Myocyte (in vitro differentiated cells): ENCODE measurements at regions not wholly inside any gene's neighbourhood (a gene's known extent, or its start where the extent isn't known, plus 50 kb on each side); places are given as distances from the start of the nearest gene placed in this dataset.

Experiments used
- DNase-seq: peaks from one replicate; pipeline ENCODE4 v3.0.0-alpha.2; 2012; ENCODE audit warnings: low read depth

DNA sequence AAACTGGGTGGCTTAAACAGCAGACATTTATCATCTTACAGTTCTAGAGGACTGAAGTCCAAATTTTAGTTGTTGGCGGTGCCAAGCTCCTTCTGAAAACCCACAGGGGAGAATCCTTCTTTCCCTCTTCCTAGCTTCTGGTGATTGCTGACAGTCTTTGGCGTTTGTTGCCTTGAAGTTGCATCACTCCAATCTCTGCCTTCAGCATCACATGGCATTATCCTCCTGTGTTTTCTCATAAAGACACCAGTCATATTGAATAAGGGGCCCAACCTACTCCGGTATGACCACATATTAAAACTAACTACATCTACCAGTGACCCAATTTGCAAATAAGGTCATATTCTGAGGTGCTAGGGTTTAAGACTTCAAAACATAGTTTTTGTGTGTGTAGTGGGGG lies 472.1 kb upstream of the IGFBP3 start:
- DNase-seq, result no peak

DNA sequence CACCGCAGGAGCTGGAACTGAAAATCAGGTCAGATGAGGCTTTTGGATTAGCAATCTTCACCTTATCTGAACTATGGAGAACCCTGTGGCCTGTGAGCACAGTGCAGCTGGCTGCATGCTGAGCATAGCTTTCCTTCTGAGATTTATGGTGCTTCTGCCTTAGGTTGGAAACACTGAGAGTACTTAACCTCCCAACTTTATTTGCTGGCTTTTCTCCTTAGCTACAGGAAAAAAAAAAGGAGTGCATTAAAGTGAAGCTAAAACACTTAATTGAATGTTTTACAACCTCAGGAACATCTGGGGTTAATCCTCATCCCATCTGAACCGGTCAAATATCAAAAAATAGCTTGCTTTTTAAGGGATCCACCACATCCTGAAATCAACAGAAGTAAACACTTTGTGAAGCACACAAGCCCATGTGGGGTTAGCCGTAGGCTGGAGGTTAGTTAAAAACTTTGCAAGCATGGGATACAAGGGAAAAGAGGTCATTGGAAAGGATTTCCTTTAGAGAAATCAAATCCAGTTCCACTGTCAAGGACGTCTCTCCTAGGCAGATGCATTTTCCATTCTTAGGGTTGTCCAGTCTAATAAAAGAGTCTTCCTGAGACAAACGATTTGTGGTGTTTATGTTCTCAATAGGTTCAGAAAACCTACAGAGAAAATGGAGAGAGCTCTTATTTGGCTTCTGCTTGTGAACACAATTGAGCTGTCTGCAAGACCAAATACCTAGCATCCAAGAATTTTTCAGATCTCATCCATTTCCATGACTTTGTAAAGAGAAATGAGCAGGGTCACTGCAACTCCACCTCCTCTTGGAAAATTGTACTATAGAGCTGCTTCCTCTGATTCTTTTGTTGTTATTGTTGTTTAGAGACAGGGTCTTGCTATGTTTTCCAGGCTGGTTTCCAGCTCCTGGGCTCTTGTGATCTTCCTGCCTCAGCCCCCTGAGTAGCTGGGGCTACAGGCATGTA lies 470.4 kb upstream of the IGFBP3 start:
- peak; percentile 65 for DNase-seq

DNA sequence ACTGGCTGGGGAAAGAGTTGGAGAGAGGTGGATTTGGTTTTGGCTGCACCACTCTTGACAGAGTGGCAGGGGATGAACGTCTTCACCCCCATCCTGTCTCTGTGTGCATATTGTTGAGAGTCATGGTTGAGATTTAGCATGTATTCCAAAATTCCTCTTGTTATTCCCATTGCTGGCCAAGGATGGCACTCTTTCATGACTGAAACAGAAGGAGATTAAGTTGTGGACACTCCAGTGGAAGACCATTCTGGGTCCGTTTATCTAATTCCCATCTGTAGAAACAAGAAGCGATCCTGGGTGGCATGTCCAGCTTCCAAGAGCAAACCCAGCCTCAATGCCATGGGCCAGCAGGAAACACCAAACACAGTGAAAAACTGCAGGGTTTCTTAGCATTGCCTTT lies 469.0 kb upstream of the IGFBP3 start:
- no peak for DNase-seq

DNA sequence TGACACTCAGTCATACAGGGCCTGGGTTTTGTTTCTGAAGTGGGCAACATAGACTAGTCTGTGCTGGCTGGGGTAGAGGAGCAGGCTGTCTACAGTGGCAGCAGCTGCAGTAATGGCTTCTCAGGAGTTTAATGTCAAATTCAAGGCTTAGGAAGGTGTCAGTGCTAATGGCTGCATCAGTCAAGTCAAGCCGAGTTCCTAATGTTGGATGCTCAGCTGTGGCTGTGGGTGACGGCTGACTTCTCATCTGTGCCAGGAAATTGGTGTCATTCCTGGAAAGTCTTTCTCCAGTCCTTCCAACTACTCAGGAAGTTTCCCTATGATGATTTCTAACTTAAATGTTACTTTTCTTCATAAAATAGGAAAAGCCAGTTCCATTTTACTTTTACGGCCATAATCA lies 468.1 kb upstream of the IGFBP3 start:
- DNase-seq, result peak; percentile 74

DNA sequence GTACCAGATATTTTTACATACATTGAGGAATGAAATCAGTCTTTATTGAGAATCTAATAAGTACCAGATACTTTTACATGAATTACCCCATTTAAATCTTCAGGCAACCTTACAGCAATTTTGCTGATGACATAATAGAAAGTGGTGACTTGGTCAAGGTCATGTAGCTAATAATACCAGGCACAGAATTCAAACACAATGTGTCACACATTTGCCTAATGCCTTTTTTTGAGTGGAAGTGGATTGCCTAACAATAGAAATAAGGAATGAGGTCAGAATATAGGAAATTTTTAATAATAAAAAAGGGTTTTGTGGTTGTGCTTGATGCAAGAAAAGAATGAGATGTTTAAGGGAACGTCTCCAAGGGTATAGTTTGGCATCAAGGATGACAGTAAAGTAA lies 466.6 kb upstream of the IGFBP3 start:
- DNase-seq, result peak; percentile 57

DNA sequence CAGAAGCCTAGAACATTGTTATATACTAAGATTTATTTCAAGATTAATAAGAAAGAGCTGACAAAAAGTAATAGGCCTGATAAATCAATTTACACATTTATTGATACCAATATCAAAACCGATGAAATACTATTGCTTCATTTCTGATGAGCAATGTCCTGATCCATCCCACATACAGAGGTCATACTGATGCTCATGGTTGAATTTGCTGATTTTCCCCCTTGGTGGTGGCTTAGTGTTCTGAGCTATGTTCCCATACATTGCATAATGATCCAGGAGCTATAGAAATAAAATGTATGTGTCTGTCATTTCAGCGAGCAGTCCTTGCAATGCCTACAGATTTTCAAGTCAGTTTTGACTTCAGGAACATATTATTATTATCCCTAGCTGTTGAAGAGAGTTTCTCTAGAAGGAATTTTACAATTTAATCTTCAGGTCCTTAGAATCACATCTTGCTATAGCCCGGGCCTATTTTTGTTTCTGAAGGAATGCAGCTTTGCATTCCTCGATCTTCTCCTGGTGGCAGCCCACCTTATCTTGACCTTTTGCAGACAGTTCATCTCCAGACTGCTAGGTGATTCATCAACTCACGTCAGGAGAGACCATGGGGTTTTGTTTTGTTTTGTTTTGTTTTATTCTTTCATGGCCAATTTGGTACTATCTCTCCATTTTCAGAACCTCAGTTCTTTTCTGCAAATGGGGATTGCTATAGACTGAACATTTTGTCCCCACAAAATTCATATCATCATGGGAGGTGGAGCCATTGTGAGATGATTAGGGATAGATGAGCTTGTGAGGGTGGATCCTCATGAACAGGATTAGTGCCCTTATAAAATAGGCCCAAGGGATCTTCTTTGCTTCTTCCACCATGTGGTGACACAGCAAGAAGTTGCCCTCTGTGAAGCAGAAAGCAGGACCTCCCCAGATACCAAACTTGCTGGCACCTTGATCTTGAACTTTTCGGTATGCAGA lies 465.6 kb upstream of the IGFBP3 start:
- no peak for DNase-seq

DNA sequence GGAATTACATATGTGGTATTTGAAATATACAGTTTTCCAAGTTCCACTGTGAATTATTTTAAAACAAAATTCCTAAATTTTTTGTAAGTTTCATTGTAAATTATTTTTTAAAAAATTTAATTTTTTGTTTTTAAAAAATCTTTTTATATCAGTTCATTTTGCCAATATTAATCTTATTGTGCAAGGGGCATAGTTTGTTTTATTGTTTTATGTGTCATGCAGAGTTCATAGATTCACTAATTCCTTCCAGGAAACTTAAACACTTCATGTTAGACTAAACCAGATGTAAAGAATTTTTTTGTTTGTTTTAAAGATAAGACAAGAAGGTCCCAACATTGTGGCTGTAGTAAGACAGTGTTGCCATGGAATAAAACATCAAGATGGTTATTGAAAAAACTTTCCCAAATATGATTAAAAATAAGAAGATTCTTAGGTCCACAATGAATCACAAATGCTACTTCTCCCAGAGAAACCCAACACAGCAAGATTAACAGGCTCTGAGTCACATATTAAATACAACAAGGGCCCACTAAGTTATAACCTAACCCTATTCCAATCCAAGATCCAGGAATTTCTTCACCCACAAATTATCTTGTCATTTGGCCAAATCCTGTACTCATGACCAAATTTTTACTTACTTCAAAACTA lies 464.7 kb upstream of the IGFBP3 start:
- DNase-seq, result peak; percentile 89

DNA sequence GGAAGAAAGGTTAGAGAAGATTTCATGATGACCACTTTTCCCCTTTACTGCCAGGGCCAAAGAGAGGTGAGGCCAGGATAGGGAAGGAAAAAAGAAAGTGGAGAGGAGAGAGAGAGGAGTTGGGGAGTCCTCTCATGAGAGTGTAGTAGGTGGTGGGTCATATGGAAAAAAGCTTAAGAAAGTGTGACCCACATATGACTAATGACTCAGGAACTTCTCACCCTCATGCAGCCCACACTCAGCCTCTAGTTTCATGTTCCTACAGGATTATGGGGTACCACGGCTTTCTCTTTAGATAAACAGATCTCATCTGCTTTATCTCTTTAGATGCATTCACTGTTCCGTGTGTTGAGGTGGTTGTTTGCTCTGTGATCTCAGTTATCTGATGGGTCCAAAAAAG lies 462.5 kb upstream of the IGFBP3 start:
- peak; percentile 31 for DNase-seq

DNA sequence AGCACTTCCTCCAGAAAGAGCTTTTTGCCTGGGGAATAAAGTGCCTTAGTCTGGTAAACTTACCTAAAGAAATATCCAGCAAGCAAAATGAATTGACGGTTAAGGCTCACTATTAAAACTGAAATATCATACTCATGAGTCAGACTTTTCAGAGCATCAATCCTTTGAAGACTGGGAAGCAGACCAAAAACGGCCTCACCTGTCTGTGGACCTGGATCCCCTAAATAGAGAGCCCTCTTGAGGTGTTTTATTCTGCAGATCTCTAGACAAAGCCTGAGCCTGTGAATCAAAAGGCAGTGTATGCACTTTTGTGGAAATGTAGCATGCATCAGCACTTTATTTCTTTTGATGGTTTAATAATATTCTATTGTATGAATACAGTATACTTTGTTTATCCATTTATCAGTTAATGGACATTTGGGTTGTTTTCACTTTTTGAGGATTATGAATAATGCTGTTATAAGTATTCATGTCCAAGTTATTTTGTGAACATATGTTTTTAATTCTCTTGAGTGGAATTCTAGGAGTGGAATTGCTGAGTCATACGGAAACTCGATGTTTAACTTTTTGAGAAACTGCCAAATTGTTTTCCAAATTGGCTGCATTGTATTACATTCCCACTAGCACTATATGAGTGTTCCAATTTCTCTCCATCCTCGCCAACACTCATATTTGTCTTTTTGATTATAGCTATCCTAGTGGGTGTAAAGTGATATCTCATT lies 449.0 kb upstream of the IGFBP3 start:
- peak; percentile 64 for DNase-seq

DNA sequence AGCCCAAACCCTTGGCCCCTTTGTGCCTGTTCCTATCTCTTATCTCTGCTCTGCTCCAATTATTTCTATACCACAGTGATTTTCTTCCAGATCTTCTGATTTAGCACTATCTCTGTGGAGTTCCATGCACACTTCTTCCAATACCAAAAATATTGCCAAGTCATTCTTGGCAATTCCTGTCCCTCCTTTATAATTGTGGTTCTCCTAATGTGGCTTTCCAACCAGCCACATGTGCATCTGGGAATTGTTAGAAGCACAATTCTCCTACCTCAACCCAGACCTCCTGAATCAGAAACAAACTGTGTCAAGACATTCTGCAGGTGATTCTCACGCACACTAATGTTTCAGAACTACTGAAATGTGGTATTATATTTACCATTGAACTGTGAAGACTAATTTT lies 447.8 kb upstream of the IGFBP3 start:
- peak; percentile 38 for DNase-seq

DNA sequence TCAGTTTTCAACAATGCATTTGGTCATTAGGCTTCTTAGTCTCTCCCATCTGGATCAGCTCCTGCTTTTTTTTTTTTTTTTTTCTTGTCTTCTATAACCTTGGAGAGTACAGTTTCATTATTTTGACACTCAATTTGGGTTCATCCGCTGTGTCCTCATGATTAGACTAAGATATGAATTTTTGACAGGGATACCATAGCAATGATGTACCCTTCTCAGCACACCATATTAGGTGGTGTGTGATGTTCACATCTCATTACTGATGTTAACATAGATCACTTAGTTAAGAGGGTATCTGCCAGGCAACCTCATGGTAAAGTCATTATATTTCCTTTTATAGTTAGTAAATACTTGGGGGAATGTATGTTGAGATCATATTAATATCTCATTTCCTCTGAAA lies 445.5 kb upstream of the IGFBP3 start:
- no peak for DNase-seq

DNA sequence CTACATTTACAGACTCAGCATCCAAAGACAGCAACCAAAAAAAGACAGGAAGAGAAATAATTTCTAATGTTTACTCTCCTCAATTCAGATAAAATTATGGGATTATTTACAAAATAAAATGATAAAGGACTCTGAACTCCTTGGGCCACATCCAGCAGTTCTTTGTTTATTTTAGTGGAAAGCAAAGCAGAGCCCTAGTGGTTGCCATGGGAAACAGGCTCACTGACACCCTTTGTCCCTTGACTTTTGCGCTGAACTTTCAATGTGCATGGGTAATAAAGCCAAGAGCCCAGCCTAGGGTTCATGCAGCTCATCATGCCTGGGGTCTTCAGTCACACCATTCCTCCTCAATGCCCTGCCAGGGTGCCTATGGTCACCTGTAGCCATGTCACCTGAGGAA lies 442.6 kb upstream of the IGFBP3 start:
- DNase-seq, result no peak

DNA sequence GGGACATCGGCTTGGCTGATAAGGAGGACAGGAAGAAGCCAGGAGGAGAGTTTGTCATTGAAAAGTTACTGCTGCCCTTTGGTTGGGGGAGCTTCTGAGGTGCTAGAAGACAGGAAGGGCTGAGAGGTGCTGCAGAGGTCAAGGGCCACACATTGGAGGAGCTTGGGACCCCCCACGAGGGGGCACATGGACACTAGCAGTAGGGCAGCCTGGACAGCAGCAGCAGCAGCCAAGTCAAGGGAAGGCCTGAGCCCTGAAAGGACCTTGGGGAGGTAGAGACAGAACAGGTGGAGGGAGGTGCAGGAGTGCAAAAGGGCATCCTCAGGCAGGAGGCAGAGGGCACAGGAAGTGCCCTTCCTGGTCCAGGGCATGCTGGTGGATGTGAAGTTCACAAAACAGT lies 439.7 kb upstream of the IGFBP3 start:
- DNase-seq, result no peak

DNA sequence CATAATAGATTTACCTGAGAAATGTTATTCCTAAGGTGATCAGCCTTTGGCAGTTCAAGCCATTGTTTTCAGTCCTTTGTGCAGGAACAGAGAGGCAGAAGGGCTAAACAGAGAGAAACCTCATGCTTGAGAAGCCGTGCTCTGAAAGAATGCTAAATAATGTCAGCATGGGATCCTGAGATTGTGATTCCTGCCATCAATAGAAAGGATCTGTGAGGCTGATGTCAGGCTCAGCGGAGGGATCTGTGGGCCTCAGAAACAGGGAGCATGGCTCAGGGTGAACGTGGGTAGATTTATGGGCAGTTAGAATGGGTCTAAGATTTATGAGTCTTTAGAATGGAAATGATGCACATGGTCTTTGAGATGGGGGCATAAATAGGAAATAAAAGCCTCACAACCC lies 439.2 kb upstream of the IGFBP3 start:
- DNase-seq, result no peak

DNA sequence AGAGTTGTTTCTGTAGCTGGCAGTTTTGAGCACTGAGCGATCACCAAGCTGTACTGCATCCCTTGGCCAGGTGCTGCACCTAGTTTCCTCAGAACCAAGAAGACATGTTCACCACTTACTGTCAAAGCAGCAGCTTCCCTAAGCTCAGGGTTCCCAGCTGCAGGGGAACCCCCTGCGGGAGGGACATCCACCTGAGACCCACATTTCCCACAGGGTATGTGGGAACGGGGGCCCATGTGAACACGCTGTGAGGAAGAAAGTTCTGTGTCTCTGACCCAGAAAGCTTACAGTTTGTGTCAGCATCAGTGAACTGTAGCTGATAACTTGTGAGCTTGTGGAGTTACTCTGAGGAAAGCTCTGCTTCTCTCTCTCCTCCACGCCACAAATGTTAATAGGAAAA lies 436.8 kb upstream of the IGFBP3 start:
- no peak for DNase-seq

DNA sequence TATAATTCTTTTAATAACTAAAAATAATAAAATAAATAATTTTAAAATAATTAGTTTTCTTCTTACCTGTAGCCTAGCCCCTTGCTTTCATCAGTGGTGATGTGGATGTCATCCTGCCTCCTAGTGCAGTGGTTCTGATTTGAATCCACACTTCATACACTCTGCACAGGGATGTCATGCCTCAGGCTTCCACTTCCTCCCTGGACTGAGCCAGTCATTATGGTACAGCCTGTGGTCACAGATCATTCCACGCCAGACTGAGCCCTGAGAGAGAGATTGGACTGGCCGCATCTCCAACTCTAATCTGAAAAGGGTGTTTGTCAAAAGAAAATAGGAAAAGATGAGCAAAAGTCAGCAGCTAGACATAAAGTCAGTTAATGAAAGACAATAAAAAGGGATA lies 436.2 kb upstream of the IGFBP3 start:
- no peak for DNase-seq

DNA sequence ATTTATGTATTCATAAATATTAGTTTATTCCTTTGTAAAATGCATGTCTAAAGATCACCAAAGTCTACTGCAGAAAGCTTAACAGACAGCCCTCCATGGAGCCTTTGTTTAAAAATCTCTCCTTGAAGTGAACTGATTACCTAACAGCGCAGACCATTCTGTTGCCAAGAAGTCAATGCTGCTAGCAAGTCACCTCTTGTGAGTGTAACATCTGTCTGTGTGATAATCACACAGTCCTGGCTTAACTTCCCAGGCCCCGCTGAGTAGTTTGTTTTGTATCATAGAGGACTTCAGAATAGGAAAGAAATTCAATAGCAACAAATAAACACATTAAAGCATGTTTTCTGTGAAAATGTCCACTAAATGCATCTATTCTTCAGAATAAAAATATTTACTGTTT lies 435.3 kb upstream of the IGFBP3 start:
- DNase-seq, result no peak

DNA sequence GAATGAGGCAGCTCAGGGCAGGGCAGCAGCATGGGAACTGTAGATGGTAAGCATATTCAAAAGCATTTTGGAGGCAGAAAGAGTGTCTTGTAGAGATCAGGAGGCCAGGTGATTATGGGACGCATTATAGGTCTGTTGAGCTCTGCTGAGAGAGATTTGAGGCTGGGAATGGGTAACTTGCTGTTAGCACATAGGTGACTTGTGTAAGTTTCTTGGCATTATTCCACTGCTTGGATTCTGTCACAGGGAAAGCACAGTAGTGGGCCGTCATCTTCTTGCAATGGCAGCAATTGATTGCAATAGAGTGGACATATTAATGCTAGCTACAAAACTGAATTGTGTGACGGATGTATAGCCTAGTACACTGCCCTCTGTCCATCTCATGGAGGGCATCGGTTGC lies 434.3 kb upstream of the IGFBP3 start:
- no peak for DNase-seq

DNA sequence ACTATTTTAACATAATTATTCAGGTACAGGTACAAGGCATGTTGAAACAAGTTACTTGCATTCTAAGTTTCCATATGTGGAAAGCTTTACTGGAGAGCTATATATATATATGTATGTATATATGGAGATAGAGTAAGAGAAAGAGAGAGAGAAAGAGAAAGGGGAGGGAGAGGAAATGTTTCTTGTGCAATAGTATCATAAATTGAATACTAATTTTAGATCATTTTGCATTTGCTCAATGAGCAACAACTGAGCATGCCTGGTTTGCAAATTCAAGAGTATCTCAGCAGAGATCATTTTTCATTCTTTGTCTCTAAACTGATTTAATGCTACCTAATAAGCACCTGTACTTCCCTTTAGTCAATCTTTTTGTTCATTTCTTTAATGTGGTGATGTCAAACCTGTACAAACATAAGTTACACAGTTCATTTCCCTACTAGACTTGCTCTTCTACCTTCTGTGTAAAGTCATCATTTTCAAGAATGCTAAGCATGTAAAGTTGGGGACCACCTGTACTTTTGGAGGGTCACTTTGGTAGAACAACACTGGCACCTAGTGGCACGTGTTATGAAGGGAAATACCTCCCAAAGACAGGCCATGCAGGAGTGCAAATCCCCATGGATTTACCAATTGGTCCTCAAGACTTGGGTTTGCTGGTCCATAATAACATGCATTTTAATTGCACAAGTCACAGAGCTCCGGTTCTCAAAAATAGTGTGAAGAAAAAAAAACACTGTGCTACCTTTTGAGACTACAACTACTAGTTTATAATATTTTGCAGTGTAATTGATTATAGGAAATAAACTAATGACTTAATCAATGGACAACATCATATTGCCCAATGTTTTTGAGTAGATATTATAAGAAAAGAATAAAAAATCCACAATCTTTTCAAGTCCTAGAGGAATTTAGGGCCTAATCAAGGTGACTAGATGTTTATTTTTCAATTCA lies 431.2 kb upstream of the IGFBP3 start:
- DNase-seq, result peak; percentile 84

DNA sequence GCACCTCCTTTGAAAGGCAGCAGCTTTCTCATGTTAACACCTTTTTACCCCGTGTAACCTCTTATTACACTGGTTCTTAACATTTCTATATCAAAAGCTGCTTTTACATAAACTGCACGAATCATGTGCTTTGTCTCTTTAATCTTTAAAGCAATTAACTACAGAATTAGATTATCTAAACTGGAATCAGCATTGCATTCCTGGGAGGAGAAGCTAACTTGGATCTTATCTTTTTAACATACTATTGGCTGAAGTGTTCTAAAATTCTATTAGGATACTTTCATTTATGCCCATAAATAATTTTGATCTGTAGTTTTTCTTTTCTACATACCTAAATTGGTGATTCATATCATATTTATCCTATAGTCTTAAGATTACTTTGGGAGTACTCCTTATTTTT lies 428.4 kb upstream of the IGFBP3 start:
- DNase-seq, result no peak
